ENCODE measurements at regions not wholly inside any gene's neighbourhood (a gene's known extent, or its start where the extent isn't known, plus 50 kb on each side); places are given as distances from the start of the nearest gene placed in this dataset.

- Histone ChIP-seq H2AFZ (ENCODE audit: low read depth, low read length) (no peak overlapping the region), H3K27me3 (ENCODE audit: low read depth, low read length) (no peaks in the 10 kb centered on the region), H3K27ac (ENCODE audit: low read length) (no peak overlapping the region), H3K9me3 (ENCODE audit: insufficient read depth, low read length) (no peaks in the 10 kb centered on the region), H3K9ac (ENCODE audit: low read length) (no peak overlapping the region), H3K79me2 (ENCODE audit: low read length) (no peaks in the 10 kb centered on the region), H3K4me1 (ENCODE audit: low read length) (peaks cover 12% of the 10 kb centered on the region), H3K4me2 (ENCODE audit: low read length) (0 out of 2 replicates have a peak overlapping the region, but pooled peaks have one; percentile 5), H4K20me1 (ENCODE audit: insufficient read depth, low read length) (no peaks in the 10 kb centered on the region), H3K4me3 (ENCODE audit: low read length) (no peak overlapping the region), H3K36me3 (replicated peaks; ENCODE audit: low read depth, low read length) (no peaks in the 10 kb centered on the region)
- no peak for TF ChIP-seq CTCF (IDR thresholded peaks at IDR 0.05; ENCODE audit: low read depth, low read length)
- TF ChIP-seq EZH2phosphoT487 (IDR thresholded peaks at IDR 0.05; ENCODE audit: low read depth): no peak
Observed at GRCh38 chr4:37015391-37015790, 229.2 kb upstream of the NWD2 start.

GRCh38 chr4:37023504-37023903, 221.0 kb upstream of the NWD2 start:
- no peak overlapping the region for H3K9ac ChIP-seq (ENCODE audit: low read length)
- peaks cover 24% of the 10 kb centered on the region for H3K4me1 ChIP-seq (ENCODE audit: low read length)
- H3K36me3 ChIP-seq (replicated peaks; ENCODE audit: low read depth, low read length): no peaks in the 10 kb centered on the region
- peak overlapping the region; percentile 47 for H3K4me2 ChIP-seq (ENCODE audit: low read length)
- TF ChIP-seq EZH2phosphoT487 (IDR thresholded peaks at IDR 0.05; ENCODE audit: low read depth): no peak
- no peak for TF ChIP-seq CTCF (IDR thresholded peaks at IDR 0.05; ENCODE audit: low read depth, low read length)
- no peak overlapping the region for H3K27ac ChIP-seq (ENCODE audit: low read length)
- H4K20me1 ChIP-seq (ENCODE audit: insufficient read depth, low read length): no peaks in the 10 kb centered on the region
- no peaks in the 10 kb centered on the region for H3K9me3 ChIP-seq (ENCODE audit: insufficient read depth, low read length)
- peaks cover 10% of the 10 kb centered on the region; the same call in 1 of the 2 replicates for H3K27me3 ChIP-seq (ENCODE audit: low read depth, low read length)
- peak overlapping the region; percentile 7; the same call in 1 of the 2 replicates for H3K4me3 ChIP-seq (ENCODE audit: low read length)
- no peaks in the 10 kb centered on the region for H3K79me2 ChIP-seq (ENCODE audit: low read length)
- H2AFZ ChIP-seq (ENCODE audit: low read depth, low read length): no peak overlapping the region

DNA sequence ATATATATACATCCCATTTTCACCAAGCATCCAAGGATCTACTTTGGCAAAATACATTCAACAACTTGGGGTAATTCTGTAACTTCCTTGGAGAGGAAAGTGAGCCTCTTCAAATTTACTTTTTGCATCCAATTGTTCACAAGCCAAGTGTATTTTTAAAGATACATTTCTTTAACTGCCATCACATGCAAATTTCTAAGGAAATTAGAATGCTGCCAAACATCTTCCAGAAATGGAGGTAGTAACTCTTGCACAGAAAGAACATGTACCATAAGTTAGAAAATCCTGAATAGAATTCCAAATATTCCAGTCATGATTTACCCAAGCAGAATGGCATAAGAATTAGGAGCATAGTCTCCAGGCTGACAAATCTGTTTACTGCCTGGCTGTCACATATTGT, 220.5 kb upstream of the NWD2 start:
- no peaks in the 10 kb centered on the region for H3K36me3 ChIP-seq (replicated peaks; ENCODE audit: low read depth, low read length)
- no peaks in the 10 kb centered on the region for H3K79me2 ChIP-seq (ENCODE audit: low read length)
- peaks cover 10% of the 10 kb centered on the region; the same call in 1 of the 2 replicates for H3K27me3 ChIP-seq (ENCODE audit: low read depth, low read length)
- TF ChIP-seq CTCF (IDR thresholded peaks at IDR 0.05; ENCODE audit: low read depth, low read length): no peak
- TF ChIP-seq EZH2phosphoT487 (IDR thresholded peaks at IDR 0.05; ENCODE audit: low read depth): no peak
- H3K27ac ChIP-seq (ENCODE audit: low read length): no peak overlapping the region
- H3K4me3 ChIP-seq (ENCODE audit: low read length): peak overlapping the region; percentile 7; the same call in 1 of the 2 replicates
- no peak overlapping the region for H3K9ac ChIP-seq (ENCODE audit: low read length)
- H3K4me2 ChIP-seq (ENCODE audit: low read length): peak overlapping the region; percentile 47
- peaks cover 24% of the 10 kb centered on the region for H3K4me1 ChIP-seq (ENCODE audit: low read length)
- H2AFZ ChIP-seq (ENCODE audit: low read depth, low read length): no peak overlapping the region
- no peaks in the 10 kb centered on the region for H3K9me3 ChIP-seq (ENCODE audit: insufficient read depth, low read length)
- H4K20me1 ChIP-seq (ENCODE audit: insufficient read depth, low read length): no peaks in the 10 kb centered on the region

- no peak overlapping the region for H3K4me3 ChIP-seq (ENCODE audit: low read length)
- H3K9ac ChIP-seq (ENCODE audit: low read length): no peak overlapping the region
- no peaks in the 10 kb centered on the region for H3K79me2 ChIP-seq (ENCODE audit: low read length)
- H3K36me3 ChIP-seq (replicated peaks; ENCODE audit: low read depth, low read length): no peaks in the 10 kb centered on the region
- H4K20me1 ChIP-seq (ENCODE audit: insufficient read depth, low read length): no peaks in the 10 kb centered on the region
- no peak overlapping the region for H3K27ac ChIP-seq (ENCODE audit: low read length)
- H3K27me3 ChIP-seq (ENCODE audit: low read depth, low read length): no peaks in the 10 kb centered on the region
- no peak overlapping the region for H3K4me2 ChIP-seq (ENCODE audit: low read length)
- peaks cover 8% of the 10 kb centered on the region; the same call in 1 of the 2 replicates for H3K4me1 ChIP-seq (ENCODE audit: low read length)
- TF ChIP-seq CTCF (IDR thresholded peaks at IDR 0.05; ENCODE audit: low read depth, low read length): no peak
- TF ChIP-seq EZH2phosphoT487 (IDR thresholded peaks at IDR 0.05; ENCODE audit: low read depth): no peak
- no peaks in the 10 kb centered on the region for H3K9me3 ChIP-seq (ENCODE audit: insufficient read depth, low read length)
- H2AFZ ChIP-seq (ENCODE audit: low read depth, low read length): no peak overlapping the region
Observed at GRCh38 chr4:37040816-37041215, 203.7 kb upstream of the NWD2 start.
